Ishikawa (cell line): ENCODE measurements at regions not wholly inside any gene's neighbourhood (a gene's known extent, or its start where the extent isn't known, plus 50 kb on each side); places are given as distances from the start of the nearest gene placed in this dataset.

Experiments
- EP300 ChIP-seq: IDR thresholded peaks from 2 replicates; pipeline ENCODE4 v1.6.1; 2012; ENCODE audit warnings: borderline replicate concordance
- FOXM1 ChIP-seq: IDR thresholded peaks from 2 replicates; pipeline ENCODE4 v1.6.1; 2012; ENCODE audit warnings: low read depth, borderline replicate concordance
- RAD21 ChIP-seq: IDR thresholded peaks from 2 replicates; pipeline ENCODE4 v1.6.1; 2012; ENCODE audit warnings: low read depth
- REST ChIP-seq: IDR thresholded peaks from 2 replicates; pipeline ENCODE4 v1.6.1; 2012; ENCODE audit warnings: low read depth, mild to moderate bottlenecking
- TAF1 ChIP-seq: IDR thresholded peaks from 2 replicates; pipeline ENCODE4 v1.6.1; 2012; ENCODE audit warnings: low read depth, mild to moderate bottlenecking
- TCF12 ChIP-seq: IDR thresholded peaks from 2 replicates; pipeline ENCODE4 v1.6.1; 2012; ENCODE audit warnings: low read depth
- TF ChIP-seq, protein P1 (sequence below): IDR thresholded peaks from 2 replicates; pipeline ENCODE4 v1.6.1; 2012

- no peak for TF ChIP-seq RAD21
- no peak for TF ChIP-seq EP300
- TF ChIP-seq, protein P1, sequence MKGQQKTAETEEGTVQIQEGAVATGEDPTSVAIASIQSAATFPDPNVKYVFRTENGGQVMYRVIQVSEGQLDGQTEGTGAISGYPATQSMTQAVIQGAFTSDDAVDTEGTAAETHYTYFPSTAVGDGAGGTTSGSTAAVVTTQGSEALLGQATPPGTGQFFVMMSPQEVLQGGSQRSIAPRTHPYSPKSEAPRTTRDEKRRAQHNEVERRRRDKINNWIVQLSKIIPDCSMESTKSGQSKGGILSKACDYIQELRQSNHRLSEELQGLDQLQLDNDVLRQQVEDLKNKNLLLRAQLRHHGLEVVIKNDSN, result no peak
- TF ChIP-seq TAF1, result no peak
- no peak for TF ChIP-seq REST
- no peak for TF ChIP-seq FOXM1
- no peak for TF ChIP-seq TCF12
Measured at GRCh38 chr13:84641491-84641890, 759.2 kb upstream of the SLITRK1 start.
